ENCODE measurements at regions not wholly inside any gene's neighbourhood (a gene's known extent, or its start where the extent isn't known, plus 50 kb on each side); places are given as distances from the start of the nearest gene placed in this dataset.

DNA sequence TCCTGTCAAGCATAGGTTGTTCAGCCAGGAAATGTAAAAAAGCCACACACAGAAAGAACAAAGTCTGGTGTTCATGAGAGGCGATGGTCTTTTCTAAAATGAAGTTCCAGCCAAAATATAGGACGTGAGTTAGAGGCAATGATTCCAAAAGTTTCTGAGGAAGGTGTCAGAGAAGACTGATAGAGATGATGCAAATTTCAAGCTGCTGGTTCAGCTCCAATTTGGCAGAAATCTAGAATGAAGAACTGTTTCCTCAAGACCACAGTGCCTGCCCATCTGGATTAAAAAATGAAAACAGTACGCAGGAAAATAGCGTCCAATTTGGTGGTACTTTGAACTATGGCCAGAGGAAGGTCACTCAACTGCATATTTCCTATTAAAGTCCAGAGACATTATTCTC, 672.9 kb downstream of the SQOR start:
- TF ChIP-seq, protein P1, sequence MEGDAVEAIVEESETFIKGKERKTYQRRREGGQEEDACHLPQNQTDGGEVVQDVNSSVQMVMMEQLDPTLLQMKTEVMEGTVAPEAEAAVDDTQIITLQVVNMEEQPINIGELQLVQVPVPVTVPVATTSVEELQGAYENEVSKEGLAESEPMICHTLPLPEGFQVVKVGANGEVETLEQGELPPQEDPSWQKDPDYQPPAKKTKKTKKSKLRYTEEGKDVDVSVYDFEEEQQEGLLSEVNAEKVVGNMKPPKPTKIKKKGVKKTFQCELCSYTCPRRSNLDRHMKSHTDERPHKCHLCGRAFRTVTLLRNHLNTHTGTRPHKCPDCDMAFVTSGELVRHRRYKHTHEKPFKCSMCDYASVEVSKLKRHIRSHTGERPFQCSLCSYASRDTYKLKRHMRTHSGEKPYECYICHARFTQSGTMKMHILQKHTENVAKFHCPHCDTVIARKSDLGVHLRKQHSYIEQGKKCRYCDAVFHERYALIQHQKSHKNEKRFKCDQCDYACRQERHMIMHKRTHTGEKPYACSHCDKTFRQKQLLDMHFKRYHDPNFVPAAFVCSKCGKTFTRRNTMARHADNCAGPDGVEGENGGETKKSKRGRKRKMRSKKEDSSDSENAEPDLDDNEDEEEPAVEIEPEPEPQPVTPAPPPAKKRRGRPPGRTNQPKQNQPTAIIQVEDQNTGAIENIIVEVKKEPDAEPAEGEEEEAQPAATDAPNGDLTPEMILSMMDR (IDR thresholded peaks at IDR 0.05; ENCODE audit: low read depth, low read length, poor library complexity, severe bottlenecking): no peak
- no peak for TF ChIP-seq EZH2phosphoT487 (IDR thresholded peaks at IDR 0.05; ENCODE audit: borderline replicate concordance, low read length)
